GM21367 (cell line): ENCODE measurements at regions not wholly inside any gene's neighbourhood (a gene's known extent, or its start where the extent isn't known, plus 50 kb on each side); places are given as distances from the start of the nearest gene placed in this dataset.

Experiments used
- ATAC-seq: cut with Tn5 transposase; IDR thresholded peaks from one replicate; pipeline ENCODE4 v1.9.1; 2021; ENCODE audit not compliant: unreplicated experiment

DNA sequence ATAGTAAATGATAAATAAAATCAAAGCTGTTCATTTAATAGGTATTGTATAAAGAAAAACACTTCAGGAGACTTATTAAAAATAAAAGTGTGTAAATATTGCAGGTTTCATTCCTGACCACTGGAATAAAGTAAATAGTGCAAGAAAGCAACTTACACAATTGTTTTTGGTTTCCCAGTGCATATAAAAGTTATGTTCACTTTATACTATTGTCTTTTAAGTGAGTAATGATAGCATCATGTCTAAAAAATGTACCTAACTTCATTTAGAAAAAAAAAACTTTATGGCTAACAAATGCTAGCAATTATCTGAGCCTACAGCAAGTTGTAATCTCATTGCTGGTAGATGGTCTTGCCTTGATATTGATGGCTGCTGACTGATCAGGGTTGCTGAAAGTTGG, 726.6 kb upstream of the POU3F2 start:
- no peak for ATAC-seq

DNA sequence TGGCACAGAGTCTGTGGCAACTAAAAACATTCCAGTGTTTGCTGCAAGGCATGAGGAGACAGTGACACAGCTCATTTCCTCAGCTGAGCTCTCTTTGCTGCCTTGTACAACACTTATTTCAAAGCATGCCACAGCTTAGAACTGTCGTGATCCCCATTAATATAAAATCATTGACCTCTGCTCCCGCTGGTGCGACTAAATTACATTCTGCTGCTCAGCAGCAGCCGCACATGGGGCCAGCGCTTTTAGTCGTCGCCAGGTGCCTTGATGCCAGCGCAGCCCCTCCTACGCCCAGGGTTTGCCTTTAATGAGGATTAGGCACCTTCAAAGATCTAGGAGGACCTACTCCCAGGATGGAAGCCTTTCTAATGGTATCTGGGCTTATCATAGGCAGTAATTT, 717.9 kb upstream of the POU3F2 start:
- no peak for ATAC-seq

DNA sequence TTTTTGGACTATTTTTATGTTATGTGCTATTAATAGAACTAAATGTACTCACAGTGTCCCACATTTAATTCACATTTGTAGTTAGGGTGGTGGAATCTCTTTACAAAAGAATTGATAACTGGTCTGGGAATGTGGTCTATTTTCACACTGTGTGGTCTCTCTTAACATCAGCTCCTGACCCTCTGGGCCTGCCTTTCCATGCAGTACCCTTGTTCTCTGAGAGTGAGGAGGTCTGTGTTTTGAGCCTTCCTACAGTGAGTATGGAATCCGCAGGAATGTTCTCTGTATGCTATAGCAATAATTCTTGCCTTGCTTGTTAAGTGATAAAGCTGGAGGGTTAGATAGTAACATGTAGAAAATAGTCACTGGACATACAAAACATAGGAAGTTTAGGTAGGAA, 717.3 kb upstream of the POU3F2 start:
- ATAC-seq = no peak

DNA sequence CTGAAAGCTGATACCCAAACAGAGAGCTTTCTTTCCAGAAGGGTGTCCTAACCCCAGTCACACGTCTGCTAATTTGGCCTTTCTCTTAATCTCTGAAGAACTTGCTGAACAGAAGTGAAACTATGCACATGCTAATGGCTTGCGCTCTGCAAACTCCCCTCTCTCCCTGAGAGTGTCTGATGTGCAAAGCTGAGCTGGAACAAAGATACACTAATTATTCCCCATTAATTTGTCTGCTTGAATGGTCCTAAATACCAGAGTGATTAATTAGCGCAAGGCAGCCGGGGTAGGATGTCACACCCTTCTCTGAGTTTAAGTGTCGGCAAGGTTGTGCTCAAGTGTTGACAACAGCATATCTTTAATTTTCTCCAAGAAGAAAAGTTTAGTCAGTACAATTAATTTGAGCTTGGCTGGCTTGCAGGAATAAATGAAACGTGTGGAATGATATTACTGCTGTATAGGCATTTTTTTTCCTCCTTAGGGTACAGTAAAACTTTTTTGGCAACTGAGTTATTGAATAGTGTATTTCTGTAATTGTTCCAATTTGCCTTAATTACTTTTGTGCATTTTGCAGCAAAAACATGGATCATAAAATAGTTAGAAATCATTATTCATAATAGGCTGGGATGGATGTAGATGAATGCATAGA, 715.9 kb upstream of the POU3F2 start:
- no peak for ATAC-seq

DNA sequence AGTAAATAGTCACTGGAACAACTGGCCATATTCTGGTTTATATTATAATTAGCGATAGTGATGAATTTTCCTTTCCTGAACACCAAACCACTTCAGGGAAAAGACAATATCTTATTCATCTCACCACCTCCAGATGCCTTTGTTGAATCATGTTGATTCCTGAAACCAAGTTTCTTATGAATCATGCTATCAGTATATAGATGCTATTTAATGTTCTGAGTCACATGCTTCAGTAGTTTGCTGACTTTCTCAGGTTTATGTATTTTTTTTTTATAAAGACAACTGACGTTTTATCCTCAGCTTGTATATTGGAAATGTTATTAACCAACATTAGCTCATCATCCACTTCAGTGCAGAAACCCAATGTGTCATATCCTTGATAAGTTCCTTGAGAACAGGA, 710.2 kb upstream of the POU3F2 start:
- no peak for ATAC-seq

DNA sequence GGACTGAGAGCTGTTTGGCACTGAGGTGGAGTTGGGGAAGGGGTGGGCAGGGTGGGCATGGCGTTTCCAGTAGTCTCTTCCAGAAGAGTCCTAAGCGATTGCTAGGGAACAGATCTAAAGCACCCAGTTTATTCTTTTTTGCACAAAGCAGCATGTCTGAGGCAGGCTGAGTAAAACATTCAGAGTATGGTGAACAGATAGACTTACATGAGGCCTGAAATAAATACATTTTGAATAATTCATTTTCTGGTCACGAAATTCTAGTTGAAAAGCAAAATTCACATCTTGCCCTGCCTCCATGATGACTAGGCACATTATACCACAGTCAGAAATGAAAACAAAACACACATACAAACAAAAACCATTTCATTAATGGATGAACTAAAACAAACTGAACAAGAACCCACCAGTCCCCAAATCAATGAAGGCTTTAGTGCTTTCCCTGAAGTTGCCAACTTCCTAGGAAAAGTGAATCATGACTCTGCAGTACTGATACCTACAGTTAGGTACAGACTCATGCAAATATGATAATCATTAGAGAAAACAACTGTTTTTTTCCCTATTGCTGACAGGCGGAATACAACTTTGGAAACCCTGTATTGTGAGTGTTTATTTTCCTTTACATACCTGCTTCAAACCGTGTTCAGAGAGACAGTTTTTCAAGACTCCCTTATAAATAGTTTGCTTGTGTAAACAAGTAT, 702.9 kb upstream of the POU3F2 start:
- no peak for ATAC-seq

DNA sequence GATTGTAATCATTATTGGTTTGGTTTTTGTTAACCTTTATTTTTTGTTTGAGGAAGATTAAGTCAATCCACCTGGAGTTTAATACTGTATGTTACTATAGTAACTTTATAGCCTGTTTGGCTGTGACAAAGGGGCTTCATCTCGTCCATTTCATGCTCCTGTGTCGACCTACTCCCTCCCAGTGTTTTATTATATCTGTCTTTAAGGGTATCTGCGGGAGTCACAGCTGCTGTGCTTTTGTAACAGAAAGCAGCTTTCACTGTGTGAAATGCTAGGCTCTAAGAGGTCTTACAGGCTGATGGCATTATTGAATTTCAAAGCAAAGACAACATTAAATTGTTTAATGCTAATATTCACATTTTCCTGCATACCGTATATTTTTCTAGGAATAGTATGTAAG, 698.0 kb upstream of the POU3F2 start:
- no peak for ATAC-seq

DNA sequence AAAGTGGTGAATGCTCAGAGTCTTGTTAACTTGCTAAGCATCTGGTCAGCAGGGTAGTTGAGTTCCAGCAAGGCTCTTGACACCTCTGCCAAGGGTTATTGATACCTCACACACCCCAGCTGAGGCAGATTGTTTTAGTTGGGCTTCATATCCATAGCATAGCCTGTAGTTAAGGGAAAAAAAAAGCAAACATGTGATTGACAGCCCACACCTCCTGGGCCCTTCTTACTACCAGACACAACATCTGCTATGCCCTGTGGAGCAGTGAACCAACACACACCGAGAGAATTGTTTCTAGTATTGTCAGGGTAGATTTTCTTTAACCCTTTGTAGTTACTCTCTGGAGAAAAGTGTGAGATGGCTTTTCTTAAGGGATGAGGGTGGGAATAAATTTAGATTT, 697.0 kb upstream of the POU3F2 start:
- ATAC-seq = no peak

DNA sequence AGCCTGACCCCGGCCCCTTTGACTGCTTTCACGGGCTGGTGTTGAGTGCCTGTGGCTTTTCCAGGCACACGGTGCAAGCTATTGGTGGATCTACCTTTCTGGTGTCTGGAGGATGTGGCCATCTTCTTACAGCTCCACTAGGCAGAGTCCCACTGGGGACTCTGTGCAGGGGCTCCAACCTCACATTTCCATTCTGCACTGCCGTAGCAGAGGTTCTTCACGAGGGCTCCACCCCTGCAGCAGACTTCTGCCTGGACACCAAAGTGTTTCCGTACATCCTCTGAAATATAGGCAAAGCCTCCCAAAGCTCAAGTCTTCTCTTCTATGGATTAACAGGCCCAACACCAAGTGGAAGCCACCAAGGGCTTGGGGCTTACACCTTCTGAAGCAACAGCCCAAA, 691.5 kb upstream of the POU3F2 start:
- ATAC-seq = no peak

DNA sequence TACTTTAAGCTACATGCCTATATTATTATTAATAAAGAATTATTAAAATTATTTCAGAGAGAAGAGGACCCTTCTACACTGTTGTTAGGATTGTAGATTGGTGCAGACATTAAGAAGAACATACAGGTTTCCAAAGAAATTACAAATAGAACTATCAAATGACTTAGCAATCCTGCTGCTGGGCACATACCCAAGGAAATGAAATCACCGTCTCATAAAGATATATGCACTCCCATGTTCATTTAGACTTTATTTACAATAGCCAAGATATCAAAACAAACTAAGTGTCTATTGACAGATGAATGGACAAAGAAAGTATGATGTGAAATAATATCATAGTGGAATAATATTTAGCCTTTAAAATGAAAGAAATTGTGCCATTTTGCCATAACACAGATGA, 687.7 kb upstream of the POU3F2 start:
- ATAC-seq = no peak

DNA sequence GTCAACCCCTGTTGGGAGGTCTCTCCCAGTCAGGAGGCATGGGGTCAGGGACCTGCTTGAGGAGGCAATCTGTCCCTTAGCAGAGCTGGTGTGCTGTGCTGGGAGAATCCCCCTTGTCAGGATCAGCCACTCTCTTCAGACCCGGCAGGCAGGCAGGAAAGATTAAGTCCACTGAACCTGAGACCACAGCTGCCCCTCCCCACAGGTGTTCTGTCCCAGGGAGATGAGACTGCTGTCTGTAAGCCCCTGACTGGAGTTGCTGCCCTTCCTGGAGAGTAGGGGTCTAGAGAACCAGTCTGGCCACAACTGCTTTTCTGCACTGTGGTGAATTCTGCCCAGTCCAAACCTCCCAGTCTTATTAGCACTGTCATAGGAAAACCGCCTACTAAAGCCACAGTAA, 677.8 kb upstream of the POU3F2 start:
- ATAC-seq = no peak

DNA sequence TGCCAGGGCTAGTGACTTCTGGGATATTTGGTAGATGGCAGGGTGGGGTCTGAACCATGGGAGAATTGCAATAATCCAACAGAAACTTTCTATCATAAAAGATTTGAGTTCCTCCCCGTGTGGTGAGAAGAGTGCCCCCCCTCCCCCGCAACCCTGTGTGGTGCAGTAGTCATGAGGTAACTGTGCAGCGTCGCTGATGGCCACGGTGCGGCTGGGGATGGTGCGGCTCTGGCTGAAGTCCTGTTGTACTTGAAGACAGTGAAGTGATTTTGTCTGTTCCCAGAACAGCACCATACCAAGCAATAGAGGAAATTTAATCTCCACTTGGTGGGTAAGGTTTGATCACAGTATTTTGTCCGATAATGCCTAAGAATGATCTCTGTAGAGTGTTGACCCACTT, 654.8 kb upstream of the POU3F2 start:
- no peak for ATAC-seq

DNA sequence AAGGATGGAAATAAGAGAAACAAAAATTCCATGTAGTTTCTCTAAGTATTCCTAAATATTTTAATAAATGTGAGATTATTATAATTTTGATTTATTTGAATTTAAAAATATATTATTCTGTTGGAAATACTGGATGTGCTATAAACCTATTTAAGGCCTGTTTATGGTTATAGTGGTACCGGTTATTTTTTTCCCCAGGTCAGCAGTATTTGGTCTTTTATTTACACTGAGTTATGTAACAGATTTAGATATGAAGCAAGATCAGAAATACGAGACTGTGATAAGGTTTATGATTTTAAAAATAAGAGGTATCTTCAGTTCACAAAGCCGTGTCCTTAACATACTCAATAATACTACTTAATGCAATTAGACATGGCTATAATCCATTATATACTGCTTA, 634.3 kb upstream of the POU3F2 start:
- ATAC-seq = no peak

DNA sequence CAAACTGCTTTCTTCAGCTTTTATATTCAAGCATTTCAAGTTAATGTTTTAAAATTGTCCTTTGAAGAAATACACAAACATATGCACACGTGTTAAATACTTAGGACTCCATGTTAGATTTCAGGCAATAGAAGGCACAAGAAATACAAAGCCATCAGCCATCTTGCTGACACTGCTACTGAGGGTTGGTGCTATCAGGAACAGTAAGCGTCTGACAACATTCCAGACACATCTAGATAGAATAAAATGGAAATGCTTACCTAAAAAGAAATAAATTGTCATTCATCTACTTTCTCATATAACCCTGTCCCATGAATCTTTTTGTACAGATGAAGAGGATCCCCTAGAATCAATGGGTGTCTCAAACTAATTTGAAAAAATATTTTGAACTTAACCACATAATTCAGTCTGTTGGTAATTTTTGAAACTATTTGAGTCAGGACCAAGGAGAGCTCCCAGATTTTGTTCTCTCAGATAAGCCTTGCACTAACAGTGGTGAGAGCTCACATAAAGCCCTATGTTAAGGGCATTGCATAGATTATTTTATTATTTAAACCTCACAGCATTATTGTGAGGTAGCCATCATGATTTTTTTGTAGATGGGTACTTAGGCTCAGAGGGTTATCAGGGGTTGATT, 631.1 kb upstream of the POU3F2 start:
- no peak for ATAC-seq

DNA sequence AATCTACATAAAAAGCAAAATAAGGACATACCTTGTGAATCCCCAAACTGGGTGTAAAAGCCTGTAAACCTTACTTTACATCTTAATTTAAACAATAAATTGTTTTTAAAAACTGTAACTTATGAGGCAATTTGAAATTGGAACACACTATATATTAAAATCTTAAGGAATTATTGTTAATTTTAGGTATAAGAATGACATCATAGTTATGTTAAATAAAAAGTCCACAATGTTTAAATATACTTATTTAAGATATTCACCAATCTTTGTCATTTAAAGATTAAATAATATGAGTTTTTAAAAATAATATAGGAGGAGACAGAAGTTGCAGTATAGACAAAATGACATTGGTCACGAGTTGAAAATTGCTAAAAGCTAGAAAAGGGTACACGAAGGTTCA, 621.9 kb upstream of the POU3F2 start:
- ATAC-seq = no peak

DNA sequence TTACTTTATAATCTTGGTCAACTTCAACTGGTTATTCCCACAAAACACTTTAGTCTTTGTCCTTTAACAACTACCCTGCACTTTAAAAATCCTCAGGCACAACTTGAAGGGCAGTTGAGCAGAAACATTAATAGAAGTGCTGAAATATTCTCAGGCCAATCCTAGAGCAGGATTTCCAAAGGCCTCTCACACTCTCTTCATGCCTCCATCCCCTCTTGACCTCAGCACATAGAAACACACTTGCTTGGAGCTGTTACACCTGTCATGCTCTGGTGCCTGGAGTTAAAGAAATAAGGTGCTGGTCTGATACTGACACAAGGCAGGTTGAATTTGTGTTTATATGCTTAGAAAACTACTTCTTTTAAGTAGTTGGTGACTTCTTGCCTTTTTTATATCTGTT, 618.8 kb upstream of the POU3F2 start:
- ATAC-seq = no peak

DNA sequence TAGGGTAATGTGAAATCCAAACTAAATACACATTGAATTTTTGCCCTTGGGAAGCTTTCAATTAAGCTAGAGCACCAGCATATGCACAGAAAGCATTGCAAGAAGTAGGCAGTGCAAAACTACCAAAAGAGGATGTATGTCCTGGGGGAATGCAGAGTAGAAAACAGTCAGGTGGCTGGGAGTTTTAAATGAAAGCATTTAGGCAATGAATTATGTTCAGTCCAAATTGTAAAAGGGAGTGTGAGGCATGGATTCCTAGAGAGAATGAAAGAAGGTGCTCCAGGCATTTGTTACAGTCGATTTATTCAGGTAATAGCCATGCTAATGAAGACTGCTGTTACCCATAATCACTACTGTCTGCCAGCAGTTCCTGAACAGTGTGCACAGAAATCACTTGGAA, 604.1 kb upstream of the POU3F2 start:
- no peak for ATAC-seq

DNA sequence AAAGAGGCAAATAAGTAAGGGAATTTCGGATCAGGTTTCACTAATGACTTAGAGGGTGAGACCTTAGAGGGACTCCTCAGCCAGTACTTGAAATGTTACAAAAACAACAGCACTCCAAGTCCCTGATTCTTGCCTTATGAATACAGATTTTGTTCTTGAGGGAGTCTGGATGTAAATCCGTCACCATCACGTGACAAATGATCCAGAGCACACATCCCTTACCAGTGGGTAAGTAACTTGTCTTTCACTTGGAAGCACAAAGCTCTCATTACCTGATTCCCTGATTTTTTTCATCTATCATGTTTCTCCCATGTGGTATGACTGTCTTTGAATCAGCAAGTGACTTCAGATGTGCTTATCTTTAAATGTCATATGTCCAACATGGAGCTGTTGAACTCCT, 595.3 kb upstream of the POU3F2 start:
- no peak for ATAC-seq

DNA sequence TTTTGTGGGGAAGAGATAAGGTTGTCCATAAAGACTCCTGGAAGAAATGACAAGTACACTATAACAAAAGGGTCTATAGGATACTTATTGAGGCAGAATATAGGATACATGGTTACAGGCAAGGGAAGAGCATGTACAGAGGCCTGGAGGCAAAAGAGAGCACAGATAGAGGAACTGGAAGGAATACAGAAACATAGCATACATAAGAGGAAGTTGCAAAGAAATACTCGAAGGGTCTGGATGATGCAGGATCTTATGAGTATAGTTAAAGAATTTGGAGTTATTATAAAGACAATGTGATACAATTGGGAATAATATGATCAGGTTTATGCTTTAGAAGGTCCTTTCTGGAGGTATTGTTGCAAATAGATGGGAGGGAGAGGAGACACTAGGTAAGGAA, 592.7 kb upstream of the POU3F2 start:
- ATAC-seq = no peak

DNA sequence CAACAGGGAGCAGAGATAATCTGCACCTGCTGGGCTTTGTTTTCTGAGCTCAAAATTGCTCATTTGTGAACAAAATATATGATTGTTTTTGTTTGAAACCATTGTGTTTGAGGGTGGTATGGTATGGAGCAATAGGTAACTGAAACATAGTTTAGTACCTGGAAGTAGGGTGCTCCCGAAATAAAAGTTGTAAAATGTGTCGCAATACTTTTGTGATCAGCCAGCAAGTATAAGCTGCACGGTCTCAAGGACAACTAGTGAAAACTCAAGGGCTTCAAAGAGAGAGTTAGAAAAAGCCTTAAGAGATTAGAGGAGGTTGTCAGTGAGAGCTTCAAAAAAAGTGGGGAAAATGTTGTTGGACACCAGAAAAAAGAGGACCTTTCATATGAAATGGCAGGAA, 579.8 kb upstream of the POU3F2 start:
- ATAC-seq = no peak

DNA sequence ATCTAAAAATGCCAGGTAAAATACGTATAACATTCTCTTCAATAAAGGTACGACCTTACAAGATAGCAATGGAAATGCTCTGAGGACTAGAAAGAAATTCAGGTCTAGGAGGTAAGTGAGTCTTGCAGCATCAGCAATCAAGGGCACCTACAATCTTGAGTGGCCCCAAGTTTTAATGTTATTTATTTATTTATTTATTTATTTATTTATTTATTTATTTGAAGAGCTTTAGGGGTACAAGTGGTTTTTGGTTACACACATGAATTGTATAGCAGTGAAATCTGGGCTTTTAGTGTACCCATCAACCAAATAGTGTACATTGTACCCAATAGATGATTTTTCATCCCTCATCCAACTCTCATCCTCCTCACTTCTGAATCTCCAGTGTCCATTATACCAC, 574.0 kb upstream of the POU3F2 start:
- no peak for ATAC-seq

DNA sequence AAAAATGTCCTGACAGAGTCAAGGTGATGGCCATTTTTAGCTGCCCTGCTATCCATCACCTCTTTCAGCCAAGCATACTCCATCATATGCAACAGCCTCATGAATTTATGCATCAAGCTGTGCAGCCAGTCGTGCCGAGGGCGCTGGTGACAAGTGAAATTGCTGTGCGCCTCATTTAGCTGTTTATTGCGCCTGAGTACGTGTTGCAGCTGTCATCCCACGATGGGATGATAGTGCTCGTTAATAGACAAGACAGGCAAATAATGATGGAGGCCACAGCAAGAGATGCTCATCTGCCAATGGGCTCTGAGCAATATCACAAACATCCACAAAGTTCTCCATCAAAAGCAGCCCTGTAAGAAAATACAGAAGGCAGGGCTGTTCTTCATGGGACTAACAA, 562.3 kb upstream of the POU3F2 start:
- no peak for ATAC-seq

DNA sequence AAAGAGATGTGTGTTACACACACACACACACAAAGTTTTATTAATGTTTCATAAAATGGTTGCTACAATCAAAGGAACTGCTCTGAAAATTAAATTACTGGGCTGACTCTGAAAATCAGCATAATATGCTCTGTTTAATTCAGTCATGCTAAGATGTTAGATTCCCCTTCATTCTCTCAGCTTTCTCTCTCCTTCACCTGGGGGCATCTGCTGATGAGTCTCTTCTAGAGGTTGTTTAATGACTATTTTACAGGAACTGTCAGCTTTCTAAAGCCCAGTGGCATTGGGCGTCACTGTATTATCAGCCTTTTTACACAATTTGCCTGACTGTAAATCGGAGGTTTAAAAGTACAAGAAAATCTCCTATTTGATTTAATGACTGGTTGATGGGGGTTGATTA, 559.7 kb upstream of the POU3F2 start:
- no peak for ATAC-seq
